GM23338 (cell line): ENCODE measurements at regions not wholly inside any gene's neighbourhood (a gene's known extent, or its start where the extent isn't known, plus 50 kb on each side); places are given as distances from the start of the nearest gene placed in this dataset.

Experiments used
- ATAC-seq: fragments of 200-7000 bp; cut with Tn5 transposase; 3 replicates; pipeline ENCODE4 v1.9.1; 2020
- DNase-seq: peaks from one replicate; pipeline ENCODE4 v3.0.0-alpha.2; 2015; ENCODE audit warnings: low spot score
- H2AFZ ChIP-seq: fragments of 200-600 bp; sonication (generic); 2 replicates; pipeline ENCODE4 v1.8.0; 2016; ENCODE audit warnings: antibody characterized with exemption, mild to moderate bottlenecking, moderate library complexity
- H3F3A ChIP-seq: fragments of 200-600 bp; sonication (generic); replicated peaks from 2 replicates; pipeline ENCODE4 v1.8.0; 2017; ENCODE audit warnings: antibody characterized with exemption, mixed run types, low read depth
- H3K27ac ChIP-seq: fragments of 200-600 bp; sonication (generic); 2 replicates; pipeline ENCODE4 v1.6.1; 2016; ENCODE audit warnings: low read depth
- H3K27me3 ChIP-seq: fragments of 200-600 bp; sonication (generic); 2 replicates; pipeline ENCODE4 v1.8.0; 2016; ENCODE audit warnings: mild to moderate bottlenecking, mixed run types, moderate library complexity; ENCODE audit not compliant: insufficient read depth
- H3K36me3 ChIP-seq: fragments of 200-600 bp; sonication (generic); 2 replicates; pipeline ENCODE4 v1.8.0; 2016; ENCODE audit warnings: mild to moderate bottlenecking; ENCODE audit not compliant: insufficient read depth
- H3K4me1 ChIP-seq: fragments of 200-600 bp; sonication (generic); 2 replicates; pipeline ENCODE4 v1.8.0; 2016; ENCODE audit warnings: mild to moderate bottlenecking, moderate library complexity; ENCODE audit not compliant: insufficient read depth
- H3K4me2 ChIP-seq: fragments of 200-600 bp; sonication (generic); 2 replicates; pipeline ENCODE4 v1.7.1; 2017; ENCODE audit warnings: mixed run types
- H3K4me3 ChIP-seq: fragments of 200-600 bp; sonication (generic); 2 replicates; pipeline ENCODE4 v1.6.1; 2016; ENCODE audit warnings: mixed run types
- H3K79me2 ChIP-seq: fragments of 200-600 bp; sonication (generic); replicated peaks from 2 replicates; pipeline ENCODE4 v1.8.0; 2017; ENCODE audit warnings: mild to moderate bottlenecking; ENCODE audit not compliant: insufficient read depth
- H3K9me2 ChIP-seq: fragments of 200-600 bp; sonication (generic); 2 replicates; pipeline ENCODE4 v1.8.0; 2017; ENCODE audit not compliant: insufficient read depth
- H4K20me1 ChIP-seq: fragments of 200-600 bp; sonication (generic); replicated peaks from 2 replicates; pipeline ENCODE4 v1.8.0; 2017; ENCODE audit warnings: mild to moderate bottlenecking; ENCODE audit not compliant: insufficient read depth
- H3K27ac Mint-ChIP-seq: 2 replicates; pipeline ENCODE4 v1.8.0; 2020; ENCODE audit warnings: inconsistent platforms, mild to moderate bottlenecking, moderate library complexity, mixed read lengths
- H3K27me3 Mint-ChIP-seq: 3 replicates; pipeline ENCODE4 v1.8.0; 2022; ENCODE audit warnings: low read depth, mild to moderate bottlenecking, moderate library complexity, mixed read lengths, inconsistent platforms; ENCODE audit not compliant: insufficient read depth, poor library complexity
- H3K36me3 Mint-ChIP-seq: 3 replicates; pipeline ENCODE4 v1.8.0; 2021; ENCODE audit warnings: low read depth, mild to moderate bottlenecking, inconsistent platforms, moderate library complexity, mixed read lengths
- H3K4me1 Mint-ChIP-seq: 3 replicates; pipeline ENCODE4 v1.8.0; 2020; ENCODE audit warnings: mild to moderate bottlenecking, inconsistent platforms, mixed read lengths
- H3K4me3 Mint-ChIP-seq: 3 replicates; pipeline ENCODE4 v1.8.0; 2021; ENCODE audit warnings: moderate library complexity, mild to moderate bottlenecking, inconsistent platforms, mixed read lengths
- H3K9me3 Mint-ChIP-seq: 3 replicates; pipeline ENCODE4 v1.8.0; 2020; ENCODE audit warnings: moderate library complexity, mild to moderate bottlenecking, inconsistent platforms, mixed read lengths
- EZH2 ChIP-seq: fragments of 200-600 bp; sonication (generic); IDR thresholded peaks from one replicate; pipeline ENCODE4 v1.8.0; 2017; ENCODE audit warnings: antibody characterized with exemption, mild to moderate bottlenecking, low read depth; ENCODE audit not compliant: unreplicated experiment
- JUNB ChIP-seq: IDR thresholded peaks from one replicate; pipeline ENCODE4 v1.6.1; 2016; ENCODE audit warnings: antibody characterized with exemption; ENCODE audit not compliant: unreplicated experiment
- NANOG ChIP-seq: IDR thresholded peaks from 2 replicates; pipeline ENCODE4 v1.6.1; 2016; ENCODE audit warnings: antibody characterized with exemption, borderline replicate concordance
- POLR2AphosphoS5 ChIP-seq: IDR thresholded peaks from 2 replicates; pipeline ENCODE4 v1.6.1; 2016; ENCODE audit warnings: antibody characterized with exemption, low read depth
- ZNF114 ChIP-seq: fragments of 250-450 bp; sonication (Bioruptor Pico); IDR thresholded peaks from 2 replicates; pipeline ENCODE4 v1.5.0; 2020; ENCODE audit warnings: mild to moderate bottlenecking, moderate library complexity
- ZNF331 ChIP-seq: fragments of 250-450 bp; sonication (Bioruptor Pico); IDR thresholded peaks from 2 replicates; pipeline ENCODE4 v1.5.0; 2020; ENCODE audit warnings: low read depth, mild to moderate bottlenecking, moderate library complexity
- TF ChIP-seq, protein P1 (sequence below): IDR thresholded peaks from one replicate; pipeline ENCODE4 v1.6.1; 2018; ENCODE audit warnings: antibody characterized with exemption; ENCODE audit not compliant: unreplicated experiment
- TF ChIP-seq, protein P2 (sequence below): IDR thresholded peaks from 2 replicates; pipeline ENCODE4 v1.6.1; 2016; ENCODE audit warnings: antibody characterized with exemption
- TF ChIP-seq, protein P3 (sequence below): fragments of 250-450 bp; sonication (Bioruptor Pico); IDR thresholded peaks from 2 replicates; pipeline ENCODE4 v1.5.0; 2020; ENCODE audit warnings: mild to moderate bottlenecking, moderate library complexity

DNA sequence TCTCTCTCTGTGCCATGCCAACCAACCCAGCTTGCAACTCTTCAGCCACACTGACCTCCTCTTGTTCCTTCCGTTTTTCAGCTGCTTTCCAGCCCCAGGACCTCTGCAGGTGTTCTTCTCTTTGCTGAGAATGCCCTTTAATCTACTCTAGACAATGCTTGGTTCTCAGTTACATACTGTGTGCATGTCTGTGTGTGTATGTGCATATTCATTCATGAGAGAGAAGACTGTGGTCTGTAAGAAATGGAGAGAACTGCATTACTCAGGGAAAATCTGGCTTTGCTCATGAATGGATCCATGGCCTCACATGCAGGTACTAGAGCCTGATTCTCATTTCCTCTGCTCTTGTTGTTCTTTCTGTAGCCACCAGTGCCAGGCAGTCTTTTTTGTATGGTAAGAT lies 636.9 kb upstream of the TENM3 start (continued):
- TF ChIP-seq, protein P1, sequence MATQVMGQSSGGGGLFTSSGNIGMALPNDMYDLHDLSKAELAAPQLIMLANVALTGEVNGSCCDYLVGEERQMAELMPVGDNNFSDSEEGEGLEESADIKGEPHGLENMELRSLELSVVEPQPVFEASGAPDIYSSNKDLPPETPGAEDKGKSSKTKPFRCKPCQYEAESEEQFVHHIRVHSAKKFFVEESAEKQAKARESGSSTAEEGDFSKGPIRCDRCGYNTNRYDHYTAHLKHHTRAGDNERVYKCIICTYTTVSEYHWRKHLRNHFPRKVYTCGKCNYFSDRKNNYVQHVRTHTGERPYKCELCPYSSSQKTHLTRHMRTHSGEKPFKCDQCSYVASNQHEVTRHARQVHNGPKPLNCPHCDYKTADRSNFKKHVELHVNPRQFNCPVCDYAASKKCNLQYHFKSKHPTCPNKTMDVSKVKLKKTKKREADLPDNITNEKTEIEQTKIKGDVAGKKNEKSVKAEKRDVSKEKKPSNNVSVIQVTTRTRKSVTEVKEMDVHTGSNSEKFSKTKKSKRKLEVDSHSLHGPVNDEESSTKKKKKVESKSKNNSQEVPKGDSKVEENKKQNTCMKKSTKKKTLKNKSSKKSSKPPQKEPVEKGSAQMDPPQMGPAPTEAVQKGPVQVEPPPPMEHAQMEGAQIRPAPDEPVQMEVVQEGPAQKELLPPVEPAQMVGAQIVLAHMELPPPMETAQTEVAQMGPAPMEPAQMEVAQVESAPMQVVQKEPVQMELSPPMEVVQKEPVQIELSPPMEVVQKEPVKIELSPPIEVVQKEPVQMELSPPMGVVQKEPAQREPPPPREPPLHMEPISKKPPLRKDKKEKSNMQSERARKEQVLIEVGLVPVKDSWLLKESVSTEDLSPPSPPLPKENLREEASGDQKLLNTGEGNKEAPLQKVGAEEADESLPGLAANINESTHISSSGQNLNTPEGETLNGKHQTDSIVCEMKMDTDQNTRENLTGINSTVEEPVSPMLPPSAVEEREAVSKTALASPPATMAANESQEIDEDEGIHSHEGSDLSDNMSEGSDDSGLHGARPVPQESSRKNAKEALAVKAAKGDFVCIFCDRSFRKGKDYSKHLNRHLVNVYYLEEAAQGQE = no peak
- no peak for TF ChIP-seq ZNF114 (CRISPR knock-in tag)

DNA sequence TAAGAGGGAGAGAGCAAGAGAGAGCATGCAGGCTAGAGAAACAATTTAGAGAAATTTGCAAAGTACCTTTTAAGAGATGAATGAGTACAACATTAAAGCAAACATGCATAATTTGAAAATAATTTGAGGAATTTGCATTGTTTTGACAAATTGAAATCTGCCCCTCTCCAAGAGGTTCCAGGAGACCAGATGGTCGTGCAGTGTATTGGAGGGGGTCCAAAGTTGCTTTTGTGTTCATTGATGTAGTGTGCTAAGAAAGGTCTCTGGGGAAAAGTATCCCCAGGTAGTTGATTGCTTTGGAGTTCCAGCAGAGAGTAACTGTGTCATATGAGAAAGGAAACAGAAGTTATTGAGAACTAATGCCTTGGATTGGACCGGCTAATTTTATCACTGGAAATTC lies 635.0 kb upstream of the TENM3 start:
- DNase-seq (no peak), ATAC-seq (no peak; the same call in 2 of the 3 replicates)
- Mint-ChIP-seq H3K36me3 (no peaks in the 10 kb centered on the region), H3K9me3 (no peaks in the 10 kb centered on the region), H3K4me1 (peaks cover 16% of the 10 kb centered on the region; the same call in 2 of the 3 replicates), H3K4me3 (no peak overlapping the region), H3K27me3 (no peaks in the 10 kb centered on the region), H3K27ac (no peak overlapping the region)
- H3K36me3 ChIP-seq = no peaks in the 10 kb centered on the region
- peaks cover 15% of the 10 kb centered on the region for H3K4me1 ChIP-seq
- no peak overlapping the region for H3K4me3 ChIP-seq
- H3F3A ChIP-seq = no peaks in the 10 kb centered on the region
- peaks cover 5% of the 10 kb centered on the region for H3K9me2 ChIP-seq
- H3K4me2 ChIP-seq = no peak overlapping the region
- no peaks in the 10 kb centered on the region for H3K79me2 ChIP-seq
- peak overlapping the region; percentile 73 for H2AFZ ChIP-seq
- no peaks in the 10 kb centered on the region for H4K20me1 ChIP-seq
- no peaks in the 10 kb centered on the region for H3K27me3 ChIP-seq
- H3K27ac ChIP-seq = no peak overlapping the region
- TF ChIP-seq, protein P1 = no peak
- TF ChIP-seq ZNF114 (CRISPR knock-in tag) (no peak), ZNF331 (no peak), NANOG (no peak), POLR2AphosphoS5 (no peak), JUNB (no peak), EZH2 (no peak)
- TF ChIP-seq, protein P2, sequence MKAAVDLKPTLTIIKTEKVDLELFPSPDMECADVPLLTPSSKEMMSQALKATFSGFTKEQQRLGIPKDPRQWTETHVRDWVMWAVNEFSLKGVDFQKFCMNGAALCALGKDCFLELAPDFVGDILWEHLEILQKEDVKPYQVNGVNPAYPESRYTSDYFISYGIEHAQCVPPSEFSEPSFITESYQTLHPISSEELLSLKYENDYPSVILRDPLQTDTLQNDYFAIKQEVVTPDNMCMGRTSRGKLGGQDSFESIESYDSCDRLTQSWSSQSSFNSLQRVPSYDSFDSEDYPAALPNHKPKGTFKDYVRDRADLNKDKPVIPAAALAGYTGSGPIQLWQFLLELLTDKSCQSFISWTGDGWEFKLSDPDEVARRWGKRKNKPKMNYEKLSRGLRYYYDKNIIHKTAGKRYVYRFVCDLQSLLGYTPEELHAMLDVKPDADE = no peak
- TF ChIP-seq, protein P3, sequence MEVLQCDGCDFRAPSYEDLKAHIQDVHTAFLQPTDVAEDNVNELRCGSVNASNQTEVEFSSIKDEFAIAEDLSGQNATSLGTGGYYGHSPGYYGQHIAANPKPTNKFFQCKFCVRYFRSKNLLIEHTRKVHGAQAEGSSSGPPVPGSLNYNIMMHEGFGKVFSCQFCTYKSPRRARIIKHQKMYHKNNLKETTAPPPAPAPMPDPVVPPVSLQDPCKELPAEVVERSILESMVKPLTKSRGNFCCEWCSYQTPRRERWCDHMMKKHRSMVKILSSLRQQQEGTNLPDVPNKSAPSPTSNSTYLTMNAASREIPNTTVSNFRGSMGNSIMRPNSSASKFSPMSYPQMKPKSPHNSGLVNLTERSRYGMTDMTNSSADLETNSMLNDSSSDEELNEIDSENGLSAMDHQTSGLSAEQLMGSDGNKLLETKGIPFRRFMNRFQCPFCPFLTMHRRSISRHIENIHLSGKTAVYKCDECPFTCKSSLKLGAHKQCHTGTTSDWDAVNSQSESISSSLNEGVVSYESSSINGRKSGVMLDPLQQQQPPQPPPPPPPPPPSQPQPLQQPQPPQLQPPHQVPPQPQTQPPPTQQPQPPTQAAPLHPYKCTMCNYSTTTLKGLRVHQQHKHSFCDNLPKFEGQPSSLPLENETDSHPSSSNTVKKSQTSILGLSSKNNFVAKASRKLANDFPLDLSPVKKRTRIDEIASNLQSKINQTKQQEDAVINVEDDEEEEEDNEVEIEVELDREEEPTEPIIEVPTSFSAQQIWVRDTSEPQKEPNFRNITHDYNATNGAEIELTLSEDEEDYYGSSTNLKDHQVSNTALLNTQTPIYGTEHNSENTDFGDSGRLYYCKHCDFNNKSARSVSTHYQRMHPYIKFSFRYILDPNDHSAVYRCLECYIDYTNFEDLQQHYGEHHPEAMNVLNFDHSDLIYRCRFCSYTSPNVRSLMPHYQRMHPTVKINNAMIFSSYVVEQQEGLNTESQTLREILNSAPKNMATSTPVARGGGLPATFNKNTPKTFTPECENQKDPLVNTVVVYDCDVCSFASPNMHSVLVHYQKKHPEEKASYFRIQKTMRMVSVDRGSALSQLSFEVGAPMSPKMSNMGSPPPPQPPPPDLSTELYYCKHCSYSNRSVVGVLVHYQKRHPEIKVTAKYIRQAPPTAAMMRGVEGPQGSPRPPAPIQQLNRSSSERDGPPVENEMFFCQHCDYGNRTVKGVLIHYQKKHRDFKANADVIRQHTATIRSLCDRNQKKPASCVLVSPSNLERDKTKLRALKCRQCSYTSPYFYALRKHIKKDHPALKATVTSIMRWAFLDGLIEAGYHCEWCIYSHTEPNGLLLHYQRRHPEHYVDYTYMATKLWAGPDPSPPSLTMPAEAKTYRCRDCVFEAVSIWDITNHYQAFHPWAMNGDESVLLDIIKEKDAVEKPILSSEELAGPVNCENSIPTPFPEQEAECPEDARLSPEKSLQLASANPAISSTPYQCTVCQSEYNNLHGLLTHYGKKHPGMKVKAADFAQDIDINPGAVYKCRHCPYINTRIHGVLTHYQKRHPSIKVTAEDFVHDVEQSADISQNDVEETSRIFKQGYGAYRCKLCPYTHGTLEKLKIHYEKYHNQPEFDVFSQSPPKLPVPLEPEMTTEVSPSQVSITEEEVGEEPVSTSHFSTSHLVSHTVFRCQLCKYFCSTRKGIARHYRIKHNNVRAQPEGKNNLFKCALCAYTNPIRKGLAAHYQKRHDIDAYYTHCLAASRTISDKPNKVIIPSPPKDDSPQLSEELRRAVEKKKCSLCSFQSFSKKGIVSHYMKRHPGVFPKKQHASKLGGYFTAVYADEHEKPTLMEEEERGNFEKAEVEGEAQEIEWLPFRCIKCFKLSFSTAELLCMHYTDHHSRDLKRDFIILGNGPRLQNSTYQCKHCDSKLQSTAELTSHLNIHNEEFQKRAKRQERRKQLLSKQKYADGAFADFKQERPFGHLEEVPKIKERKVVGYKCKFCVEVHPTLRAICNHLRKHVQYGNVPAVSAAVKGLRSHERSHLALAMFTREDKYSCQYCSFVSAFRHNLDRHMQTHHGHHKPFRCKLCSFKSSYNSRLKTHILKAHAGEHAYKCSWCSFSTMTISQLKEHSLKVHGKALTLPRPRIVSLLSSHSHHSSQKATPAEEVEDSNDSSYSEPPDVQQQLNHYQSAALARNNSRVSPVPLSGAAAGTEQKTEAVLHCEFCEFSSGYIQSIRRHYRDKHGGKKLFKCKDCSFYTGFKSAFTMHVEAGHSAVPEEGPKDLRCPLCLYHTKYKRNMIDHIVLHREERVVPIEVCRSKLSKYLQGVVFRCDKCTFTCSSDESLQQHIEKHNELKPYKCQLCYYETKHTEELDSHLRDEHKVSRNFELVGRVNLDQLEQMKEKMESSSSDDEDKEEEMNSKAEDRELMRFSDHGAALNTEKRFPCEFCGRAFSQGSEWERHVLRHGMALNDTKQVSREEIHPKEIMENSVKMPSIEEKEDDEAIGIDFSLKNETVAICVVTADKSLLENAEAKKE (CRISPR knock-in tag) = no peak
